Epidermal melanocyte (primary cell): ENCODE measurements at regions not wholly inside any gene's neighbourhood (a gene's known extent, or its start where the extent isn't known, plus 50 kb on each side); places are given as distances from the start of the nearest gene placed in this dataset.

Experiments
- DNase-seq: peaks from one replicate; pipeline ENCODE4 v3.0.0; 2011; ENCODE audit warnings: low spot score; ENCODE audit not compliant: insufficient read length

GRCh38 chr3:144073698-144074097 lies 102.1 kb downstream of the DIPK2A start:
- DNase-seq, result no peak

DNA sequence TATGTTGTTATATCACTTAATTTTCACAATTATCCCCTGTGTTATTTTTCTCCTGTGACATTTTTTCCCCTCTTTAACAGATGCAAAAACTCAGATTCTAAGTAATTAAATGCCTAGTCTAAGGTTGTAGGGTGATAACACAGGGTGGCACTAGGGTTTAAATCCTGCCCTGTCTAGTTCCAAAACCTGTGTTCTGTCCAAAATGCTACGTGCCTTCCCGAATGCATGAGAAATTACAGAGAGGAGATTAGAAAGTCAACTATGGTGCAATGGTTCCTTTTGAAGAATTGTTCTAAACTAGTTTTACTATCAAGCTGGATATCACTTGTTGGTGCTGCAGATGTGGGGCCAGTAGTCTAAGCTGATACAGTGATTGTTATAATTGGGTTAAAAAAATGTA lies 108.0 kb downstream of the DIPK2A start:
- no peak for DNase-seq

GRCh38 chr3:144084929-144085328 lies 113.3 kb downstream of the DIPK2A start:
- no peak for DNase-seq

GRCh38 chr3:144085964-144086363 lies 114.3 kb downstream of the DIPK2A start:
- DNase-seq, result no peak

DNA sequence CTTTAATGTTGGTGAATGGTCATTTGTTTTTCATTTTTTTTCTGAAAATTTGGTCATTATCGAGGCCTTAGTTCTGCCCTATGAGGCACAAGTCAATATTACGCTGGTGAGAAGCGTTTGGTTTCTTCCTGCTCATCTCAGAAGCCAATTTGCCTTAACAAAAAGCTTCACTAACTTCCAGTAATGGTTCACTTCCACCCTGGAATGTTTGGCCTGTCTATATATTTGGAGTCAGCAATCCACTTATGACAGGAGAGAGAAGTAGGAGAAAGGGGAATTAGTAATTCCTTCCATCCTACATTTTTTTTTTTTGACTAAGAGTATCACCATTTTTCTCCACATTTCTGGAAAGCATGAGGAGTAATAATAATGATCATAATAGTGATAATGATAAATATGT lies 124.4 kb downstream of the DIPK2A start:
- no peak for DNase-seq

- DNase-seq, result no peak
Measured at GRCh38 chr3:144097163-144097562, 125.5 kb downstream of the DIPK2A start.

- no peak for DNase-seq
Measured at GRCh38 chr3:144098691-144099090, 127.1 kb downstream of the DIPK2A start.

GRCh38 chr3:144102421-144102820 lies 130.8 kb downstream of the DIPK2A start:
- DNase-seq, result no peak

DNA sequence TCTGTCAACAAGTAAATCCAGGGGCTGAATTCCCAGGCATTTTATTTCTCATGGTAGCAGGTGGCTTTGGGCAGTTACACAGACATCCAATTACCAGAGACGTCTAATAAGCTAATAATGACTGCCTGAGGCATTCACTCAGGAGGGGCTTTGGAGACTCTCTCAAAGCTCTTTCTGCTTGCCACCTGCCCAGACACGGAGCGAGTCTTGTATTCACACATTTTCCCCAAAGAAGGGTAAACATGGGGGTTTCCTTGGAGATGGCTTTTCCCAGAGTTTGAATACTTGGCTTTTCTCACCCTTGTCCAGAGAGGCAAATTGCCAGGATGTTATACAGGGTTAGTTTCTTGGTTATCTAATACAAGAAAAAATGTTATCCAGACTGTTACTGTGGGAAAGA lies 132.6 kb downstream of the DIPK2A start:
- DNase-seq, result no peak

GRCh38 chr3:144104679-144105078 lies 133.1 kb downstream of the DIPK2A start:
- DNase-seq, result no peak

GRCh38 chr3:144105542-144105941 lies 133.9 kb downstream of the DIPK2A start:
- no peak for DNase-seq

DNA sequence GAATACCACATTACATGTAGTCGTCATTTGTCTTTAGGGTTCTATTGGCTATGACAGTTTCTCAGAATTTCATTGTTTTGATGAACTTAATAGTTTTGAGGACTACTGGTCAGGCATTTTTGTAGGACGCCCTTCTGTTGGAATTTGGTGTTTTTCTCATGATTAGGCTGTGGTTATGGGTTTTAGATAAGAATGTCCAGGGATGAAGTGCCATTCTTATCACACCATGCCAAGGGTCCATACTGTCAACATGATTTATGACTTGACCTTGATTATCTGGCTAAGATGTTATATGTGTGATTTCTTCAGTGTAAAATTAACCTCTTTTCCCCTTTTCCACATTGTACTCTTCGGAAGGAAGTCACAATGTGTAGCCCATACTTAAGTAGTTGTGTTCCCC lies 135.3 kb downstream of the DIPK2A start:
- DNase-seq, result no peak

DNA sequence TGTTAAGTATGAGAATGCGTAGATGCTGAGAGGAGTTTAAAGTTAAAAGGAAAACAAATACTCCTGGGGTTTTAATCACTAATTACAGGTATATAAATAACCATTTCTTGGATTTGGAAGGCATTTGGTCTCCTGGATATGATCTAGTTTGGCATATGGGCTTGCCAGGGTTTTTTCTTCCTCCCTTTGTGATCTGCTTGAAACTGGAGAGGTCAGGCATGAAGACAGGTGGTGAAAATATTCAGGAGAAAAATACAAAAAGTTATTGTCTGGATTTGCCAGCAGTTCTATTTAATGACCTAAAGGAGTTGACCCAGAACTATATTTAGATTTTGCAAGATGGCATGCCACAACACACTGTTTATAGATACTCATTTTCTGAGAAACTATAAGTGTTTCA lies 136.3 kb downstream of the DIPK2A start:
- no peak for DNase-seq

DNA sequence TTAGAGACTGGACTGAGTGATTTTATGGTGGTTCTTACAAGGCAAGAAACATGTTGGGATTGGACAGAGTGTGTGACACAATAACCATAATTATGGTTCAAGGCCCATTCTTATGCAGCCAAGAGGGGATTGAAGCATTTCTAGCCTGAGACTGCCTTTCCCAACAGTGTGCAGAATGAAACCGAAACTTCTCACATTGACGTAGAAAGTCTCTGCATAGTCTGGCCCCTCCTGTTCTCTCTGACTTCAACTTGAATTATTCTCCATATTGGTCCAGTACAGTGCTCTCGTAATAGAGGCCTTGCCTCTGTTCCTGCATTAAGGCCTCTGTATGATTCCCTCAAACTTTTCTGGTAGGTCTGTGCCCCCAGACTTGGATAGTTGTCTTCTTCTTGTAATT lies 138.3 kb downstream of the DIPK2A start:
- DNase-seq, result no peak

DNA sequence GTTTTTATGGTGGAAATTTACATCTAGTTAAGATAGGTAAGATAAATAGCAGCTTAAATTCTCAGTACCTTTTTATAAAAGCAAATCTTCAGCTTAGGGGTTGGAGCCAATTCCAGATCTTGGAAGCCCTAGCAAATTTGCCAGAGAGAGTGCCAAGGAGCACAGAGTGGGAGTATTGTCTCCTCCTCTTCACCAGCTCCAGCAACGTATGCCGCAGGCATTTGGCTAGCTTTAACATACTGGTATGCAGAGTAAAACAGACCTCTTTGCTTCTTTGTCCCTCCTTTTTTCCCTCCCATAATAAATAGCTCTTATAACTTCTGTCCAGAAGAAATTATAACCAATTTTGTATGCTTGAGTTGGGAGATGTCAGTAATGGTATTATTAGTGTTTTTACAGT lies 140.4 kb downstream of the DIPK2A start:
- DNase-seq, result peak; percentile 23

GRCh38 chr3:144112437-144112836 lies 140.8 kb downstream of the DIPK2A start:
- no peak for DNase-seq

- DNase-seq, result no peak
Measured at GRCh38 chr3:144114767-144115166, 143.1 kb downstream of the DIPK2A start.

GRCh38 chr3:144119633-144120032 lies 148.0 kb downstream of the DIPK2A start:
- no peak for DNase-seq

DNA sequence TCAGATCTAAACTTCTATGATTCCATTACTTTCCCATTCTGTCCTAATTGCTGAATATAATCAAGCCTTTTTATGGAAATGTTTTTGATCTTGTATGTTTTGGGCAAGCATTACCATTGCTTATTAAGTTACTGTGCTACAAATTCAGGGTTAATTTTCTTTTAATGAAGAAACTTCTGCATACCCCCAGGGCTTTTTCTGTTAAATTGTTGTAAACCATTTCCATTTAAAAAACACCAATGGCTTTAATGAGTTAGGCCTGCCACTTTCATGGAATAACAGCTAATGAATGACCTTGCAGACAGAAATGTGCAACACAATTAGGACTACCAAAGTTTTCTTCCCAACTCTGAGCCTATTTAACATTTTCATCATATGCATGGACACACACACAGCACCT lies 150.0 kb downstream of the DIPK2A start:
- no peak for DNase-seq

DNA sequence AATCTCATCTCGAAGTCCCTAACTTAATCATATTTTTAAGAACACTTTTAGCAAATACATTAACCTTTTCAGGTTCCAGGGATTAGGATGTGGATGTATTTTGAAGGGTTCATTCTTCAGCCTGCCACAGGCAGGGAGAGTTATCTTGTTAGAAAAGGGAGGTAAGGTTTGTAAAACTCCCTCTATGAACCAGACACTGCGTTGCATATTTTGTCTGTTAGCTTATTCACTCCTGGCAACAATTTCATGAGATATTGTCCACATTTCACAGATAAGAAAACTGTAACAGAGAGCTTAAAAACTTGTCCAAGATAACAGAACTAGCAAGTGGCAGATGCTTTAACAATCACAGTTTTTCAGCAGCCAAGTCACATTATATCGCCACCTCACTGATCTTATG lies 155.4 kb downstream of the DIPK2A start:
- no peak for DNase-seq

DNA sequence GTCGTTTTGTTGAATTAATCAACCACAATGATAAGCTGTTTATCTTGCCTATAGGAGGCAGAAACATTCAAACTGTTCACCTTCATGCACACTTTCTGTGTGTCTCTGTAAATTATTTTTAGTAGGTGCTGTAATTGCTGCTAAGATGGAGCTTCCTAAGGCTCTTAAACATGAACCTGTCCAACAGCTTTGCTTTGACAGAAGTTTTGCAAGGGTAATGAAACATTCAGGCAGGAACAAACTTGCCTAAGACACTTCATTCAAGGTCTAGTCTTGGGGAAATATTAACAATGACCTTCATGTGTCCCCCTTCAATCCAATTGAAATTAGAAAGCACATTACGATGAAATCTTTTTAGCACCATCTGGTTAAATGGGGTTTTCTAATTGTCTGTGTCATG lies 156.1 kb downstream of the DIPK2A start:
- no peak for DNase-seq

- DNase-seq, result no peak
Measured at GRCh38 chr3:144128108-144128892, 156.7 kb downstream of the DIPK2A start.

DNA sequence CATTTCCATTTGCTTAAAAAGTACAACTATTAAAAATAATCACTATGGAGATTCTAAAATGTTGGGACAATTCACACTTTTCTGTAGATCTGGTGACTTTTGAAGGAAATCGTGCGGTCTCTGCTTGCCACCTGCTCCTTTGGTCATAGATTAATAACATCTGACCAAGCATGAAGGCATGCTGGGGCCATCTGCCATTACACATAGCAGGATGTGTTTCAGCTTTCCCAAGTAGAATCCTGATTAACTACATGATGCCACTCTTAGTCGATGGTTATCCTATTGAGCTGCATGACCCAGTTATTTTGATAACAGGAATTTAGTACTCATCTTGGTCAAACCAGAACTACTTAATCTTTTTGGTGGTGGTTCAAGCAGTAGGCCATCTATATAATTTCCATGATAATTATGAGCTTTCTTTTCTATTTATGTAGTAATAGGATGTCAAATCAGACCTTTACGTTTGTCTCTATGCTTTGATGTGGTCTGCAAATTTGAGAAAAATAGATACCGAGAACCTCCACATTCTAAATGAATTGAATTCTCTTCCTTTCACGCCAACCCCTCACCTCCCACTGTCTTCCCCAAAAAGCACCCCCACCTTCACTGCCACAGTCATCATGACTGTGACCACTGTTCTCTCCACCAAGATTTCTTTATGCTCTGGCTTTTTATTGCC lies 158.1 kb downstream of the DIPK2A start:
- DNase-seq, result no peak
